ENCODE measurements at regions not wholly inside any gene's neighbourhood (a gene's known extent, or its start where the extent isn't known, plus 50 kb on each side); places are given as distances from the start of the nearest gene placed in this dataset.

DNA sequence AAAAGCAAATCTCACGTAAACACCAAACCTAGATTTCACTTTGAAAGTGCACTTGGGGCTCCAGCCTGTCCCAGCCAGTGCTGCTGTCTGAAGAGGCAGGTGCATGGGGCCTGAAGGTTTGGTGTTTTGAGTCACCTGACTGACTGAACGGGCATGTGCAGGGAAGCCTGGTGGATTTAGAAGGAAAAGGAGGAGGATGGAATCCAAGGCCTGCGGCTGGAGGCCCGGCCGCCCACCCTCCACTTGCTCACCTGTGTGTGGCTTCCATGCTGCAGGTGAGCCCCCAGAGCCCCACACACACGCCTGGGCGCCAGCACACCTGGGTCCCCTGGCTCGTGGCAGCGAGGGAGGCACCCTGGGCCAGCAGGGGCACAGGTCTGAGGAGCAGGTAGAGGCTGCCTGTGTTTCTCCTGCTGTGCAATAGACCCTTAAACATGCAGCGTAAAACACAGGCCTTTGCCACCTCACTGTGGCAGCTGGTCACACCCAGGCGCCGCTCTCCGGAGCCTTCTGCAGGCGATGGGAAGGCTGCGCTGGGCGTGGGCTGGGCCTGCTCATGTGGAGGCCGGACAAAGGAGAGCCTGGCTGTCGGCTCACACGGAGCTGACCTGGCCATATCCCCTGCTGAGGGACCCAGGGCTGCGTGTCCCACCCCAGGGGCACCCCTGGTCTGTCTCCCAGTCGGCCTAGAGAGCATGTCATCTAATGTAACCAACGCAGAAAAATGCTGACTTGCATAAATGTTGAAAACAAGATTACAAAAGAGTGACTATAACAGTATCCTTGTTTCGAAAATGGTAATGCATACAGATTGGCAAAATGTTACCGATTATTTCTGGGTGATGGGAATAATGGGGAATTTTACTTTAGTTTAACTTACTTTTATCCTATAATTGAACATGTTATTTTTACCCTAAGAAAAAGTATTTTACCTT, 71.3 kb downstream of the TMEM18 start:
- Histone ChIP-seq H3K9me2 (ENCODE audit: insufficient read depth) (no peaks in the 10 kb centered on the region), H3K4me1 (ENCODE audit: control insufficient read depth in 1 of 2, insufficient read depth in 2 of 2, low read length in 2 of 2) (peaks cover 0 to 27% of the 10 kb centered on the region in 2 experiments; a peak in 2 of 4 replicates), H3K27me3 (ENCODE audit: insufficient read depth, low read length) (no peaks in the 10 kb centered on the region; the same call in 1 of the 2 replicates), H2AFZ (ENCODE audit: low read depth, low read length, poor library complexity, severe bottlenecking) (no peak overlapping the region), H3K9ac (ENCODE audit: low read length) (no peak overlapping the region), H3K36me3 (ENCODE audit: control insufficient read depth in 1 of 2, insufficient read depth in 2 of 2, low read length in 2 of 2) (no peaks in the 10 kb centered on the region), H3K79me2 (ENCODE audit: insufficient read depth, low read length) (no peaks in the 10 kb centered on the region), H3K9me3 (ENCODE audit: control insufficient read depth in 1 of 2, insufficient read depth in 1 of 2, low read depth in 1 of 2, low read length in 2 of 2) (peaks cover 0 to 4% of the 10 kb centered on the region in 2 experiments; a peak in 1 of 4 replicates), H3K4me2 (ENCODE audit: low read length) (no peak overlapping the region), H3K27ac (ENCODE audit: low read depth, low read length) (no peak overlapping the region), H4K20me1 (ENCODE audit: insufficient read depth) (no peaks in the 10 kb centered on the region), H3K4me3 (replicated peaks in 1 of 2; ENCODE audit: low read depth in 1 of 2, low read length in 2 of 2) (no peak overlapping the region)
- CTCF ChIA-PET, result no interaction called here
- DNase-seq (ENCODE audit: low read depth, low spot score) (no peak), ATAC-seq (no peak)
- intact Hi-C loops (cut with micrococcal nuclease), result no loop called here
- POLR2A ChIA-PET, result no interaction called here
- RAD21 ChIA-PET (ENCODE audit: low non-redundant PET in 1 of 2, low total read pairs in 2 of 2, uncharacterized antibody in 2 of 2, unreplicated experiment in 2 of 2), result no interaction called here
- no TSS peak for BruUV-seq (replicated peaks)
- TF ChIP-seq TCF7L2 (IDR thresholded peaks at IDR 0.05; ENCODE audit: borderline replicate concordance, extremely low read depth, insufficient read depth, insufficient read length), result no peak
- no peak for TF ChIP-seq EGR1 (IDR thresholded peaks at IDR 0.05; ENCODE audit: low read depth)
- no peak for TF ChIP-seq SP1 (IDR thresholded peaks at IDR 0.05; ENCODE audit: low read depth)
- TF ChIP-seq ZNF274 (IDR thresholded peaks at IDR 0.05; ENCODE audit: low read depth, low read length), result no peak
- TF ChIP-seq CBX3 (IDR thresholded peaks at IDR 0.05; ENCODE audit: low read depth), result no peak
- no peak for TF ChIP-seq ELF1 (IDR thresholded peaks at IDR 0.05; ENCODE audit: borderline replicate concordance, low read depth)
- no peak for TF ChIP-seq YY1 (IDR thresholded peaks at IDR 0.05; ENCODE audit: extremely low read depth, insufficient replicate concordance, low read depth, low read length)
- no peak for TF ChIP-seq POLR2AphosphoS5 (IDR thresholded peaks at IDR 0.05; ENCODE audit: low read depth, low read length)
- TF ChIP-seq ZFX (IDR thresholded peaks at IDR 0.05), result no peak
- TF ChIP-seq RAD21 (IDR thresholded peaks at IDR 0.05; ENCODE audit: low read depth), result no peak
- TF ChIP-seq EZH2 (IDR thresholded peaks at IDR 0.05), result no peak
- TF ChIP-seq SIN3A (IDR thresholded peaks at IDR 0.05; ENCODE audit: low read depth), result no peak
- TF ChIP-seq, protein P1, sequence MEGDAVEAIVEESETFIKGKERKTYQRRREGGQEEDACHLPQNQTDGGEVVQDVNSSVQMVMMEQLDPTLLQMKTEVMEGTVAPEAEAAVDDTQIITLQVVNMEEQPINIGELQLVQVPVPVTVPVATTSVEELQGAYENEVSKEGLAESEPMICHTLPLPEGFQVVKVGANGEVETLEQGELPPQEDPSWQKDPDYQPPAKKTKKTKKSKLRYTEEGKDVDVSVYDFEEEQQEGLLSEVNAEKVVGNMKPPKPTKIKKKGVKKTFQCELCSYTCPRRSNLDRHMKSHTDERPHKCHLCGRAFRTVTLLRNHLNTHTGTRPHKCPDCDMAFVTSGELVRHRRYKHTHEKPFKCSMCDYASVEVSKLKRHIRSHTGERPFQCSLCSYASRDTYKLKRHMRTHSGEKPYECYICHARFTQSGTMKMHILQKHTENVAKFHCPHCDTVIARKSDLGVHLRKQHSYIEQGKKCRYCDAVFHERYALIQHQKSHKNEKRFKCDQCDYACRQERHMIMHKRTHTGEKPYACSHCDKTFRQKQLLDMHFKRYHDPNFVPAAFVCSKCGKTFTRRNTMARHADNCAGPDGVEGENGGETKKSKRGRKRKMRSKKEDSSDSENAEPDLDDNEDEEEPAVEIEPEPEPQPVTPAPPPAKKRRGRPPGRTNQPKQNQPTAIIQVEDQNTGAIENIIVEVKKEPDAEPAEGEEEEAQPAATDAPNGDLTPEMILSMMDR (IDR thresholded peaks at IDR 0.05 in 2 of 3, conservative IDR thresholded peaks at IDR 0.05 in 1 of 3; ENCODE audit: borderline replicate concordance in 1 of 3, insufficient read depth in 1 of 3, low read depth in 2 of 3, low read length in 2 of 3), result no peak
- TF ChIP-seq, protein P2, sequence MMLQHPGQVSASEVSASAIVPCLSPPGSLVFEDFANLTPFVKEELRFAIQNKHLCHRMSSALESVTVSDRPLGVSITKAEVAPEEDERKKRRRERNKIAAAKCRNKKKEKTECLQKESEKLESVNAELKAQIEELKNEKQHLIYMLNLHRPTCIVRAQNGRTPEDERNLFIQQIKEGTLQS (IDR thresholded peaks at IDR 0.05), result no peak
- no peak for TF ChIP-seq JUND (IDR thresholded peaks at IDR 0.05)
- no peak for TF ChIP-seq SRF (IDR thresholded peaks at IDR 0.05; ENCODE audit: low read depth)
- TF ChIP-seq, protein P3, sequence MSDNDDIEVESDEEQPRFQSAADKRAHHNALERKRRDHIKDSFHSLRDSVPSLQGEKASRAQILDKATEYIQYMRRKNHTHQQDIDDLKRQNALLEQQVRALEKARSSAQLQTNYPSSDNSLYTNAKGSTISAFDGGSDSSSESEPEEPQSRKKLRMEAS (IDR thresholded peaks at IDR 0.05), result no peak
- no peak for TF ChIP-seq CEBPB (IDR thresholded peaks at IDR 0.05; ENCODE audit: low read depth)
- TF ChIP-seq, protein P4, sequence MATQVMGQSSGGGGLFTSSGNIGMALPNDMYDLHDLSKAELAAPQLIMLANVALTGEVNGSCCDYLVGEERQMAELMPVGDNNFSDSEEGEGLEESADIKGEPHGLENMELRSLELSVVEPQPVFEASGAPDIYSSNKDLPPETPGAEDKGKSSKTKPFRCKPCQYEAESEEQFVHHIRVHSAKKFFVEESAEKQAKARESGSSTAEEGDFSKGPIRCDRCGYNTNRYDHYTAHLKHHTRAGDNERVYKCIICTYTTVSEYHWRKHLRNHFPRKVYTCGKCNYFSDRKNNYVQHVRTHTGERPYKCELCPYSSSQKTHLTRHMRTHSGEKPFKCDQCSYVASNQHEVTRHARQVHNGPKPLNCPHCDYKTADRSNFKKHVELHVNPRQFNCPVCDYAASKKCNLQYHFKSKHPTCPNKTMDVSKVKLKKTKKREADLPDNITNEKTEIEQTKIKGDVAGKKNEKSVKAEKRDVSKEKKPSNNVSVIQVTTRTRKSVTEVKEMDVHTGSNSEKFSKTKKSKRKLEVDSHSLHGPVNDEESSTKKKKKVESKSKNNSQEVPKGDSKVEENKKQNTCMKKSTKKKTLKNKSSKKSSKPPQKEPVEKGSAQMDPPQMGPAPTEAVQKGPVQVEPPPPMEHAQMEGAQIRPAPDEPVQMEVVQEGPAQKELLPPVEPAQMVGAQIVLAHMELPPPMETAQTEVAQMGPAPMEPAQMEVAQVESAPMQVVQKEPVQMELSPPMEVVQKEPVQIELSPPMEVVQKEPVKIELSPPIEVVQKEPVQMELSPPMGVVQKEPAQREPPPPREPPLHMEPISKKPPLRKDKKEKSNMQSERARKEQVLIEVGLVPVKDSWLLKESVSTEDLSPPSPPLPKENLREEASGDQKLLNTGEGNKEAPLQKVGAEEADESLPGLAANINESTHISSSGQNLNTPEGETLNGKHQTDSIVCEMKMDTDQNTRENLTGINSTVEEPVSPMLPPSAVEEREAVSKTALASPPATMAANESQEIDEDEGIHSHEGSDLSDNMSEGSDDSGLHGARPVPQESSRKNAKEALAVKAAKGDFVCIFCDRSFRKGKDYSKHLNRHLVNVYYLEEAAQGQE (IDR thresholded peaks at IDR 0.05; ENCODE audit: low read depth), result no peak

All from HCT116 (cell line).